GM21529 (cell line): ENCODE measurements at regions not wholly inside any gene's neighbourhood (a gene's known extent, or its start where the extent isn't known, plus 50 kb on each side); places are given as distances from the start of the nearest gene placed in this dataset.

Experiments
- ATAC-seq: cut with Tn5 transposase; IDR thresholded peaks from one replicate; pipeline ENCODE4 v1.9.1; 2021; ENCODE audit not compliant: unreplicated experiment

DNA sequence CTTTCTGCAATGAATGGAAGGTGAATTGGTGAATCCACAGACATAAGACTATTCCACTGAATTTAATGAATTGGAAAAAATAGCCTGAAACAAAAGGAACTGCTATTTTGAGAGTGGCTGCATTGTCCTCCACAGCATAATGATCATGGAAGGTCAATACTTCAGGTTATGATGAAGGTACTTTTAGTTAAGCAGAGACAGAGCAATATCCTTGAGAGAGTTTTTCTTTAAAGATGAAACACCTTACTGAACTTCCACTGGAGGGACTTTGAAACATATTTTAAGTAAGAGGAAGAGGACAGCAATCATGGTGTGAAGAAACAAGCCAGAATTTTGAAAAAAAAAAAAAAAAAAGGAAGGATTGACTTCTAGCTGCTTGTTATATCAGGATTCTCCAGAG, 68.8 kb upstream of the DPP10 start:
- ATAC-seq, result no peak

DNA sequence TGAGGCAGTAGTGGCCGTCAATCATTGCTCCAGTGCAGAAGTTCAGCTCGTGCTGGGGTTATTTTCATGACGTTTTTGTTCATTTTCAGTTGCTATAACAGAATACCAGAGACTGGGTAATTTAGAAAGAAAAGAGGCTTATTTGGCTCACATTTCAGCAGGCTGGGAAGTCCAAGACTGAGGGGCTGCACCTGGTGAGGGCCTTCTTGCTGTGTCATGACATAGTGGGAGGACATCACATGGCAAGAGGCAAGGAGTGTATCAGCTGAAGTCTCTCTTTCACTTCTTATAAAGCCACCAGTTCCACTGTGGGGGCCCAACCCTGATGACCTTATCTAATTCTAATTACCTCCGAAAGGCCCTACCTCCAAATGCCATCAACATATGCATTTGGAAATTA, 58.0 kb upstream of the DPP10 start:
- no peak for ATAC-seq

DNA sequence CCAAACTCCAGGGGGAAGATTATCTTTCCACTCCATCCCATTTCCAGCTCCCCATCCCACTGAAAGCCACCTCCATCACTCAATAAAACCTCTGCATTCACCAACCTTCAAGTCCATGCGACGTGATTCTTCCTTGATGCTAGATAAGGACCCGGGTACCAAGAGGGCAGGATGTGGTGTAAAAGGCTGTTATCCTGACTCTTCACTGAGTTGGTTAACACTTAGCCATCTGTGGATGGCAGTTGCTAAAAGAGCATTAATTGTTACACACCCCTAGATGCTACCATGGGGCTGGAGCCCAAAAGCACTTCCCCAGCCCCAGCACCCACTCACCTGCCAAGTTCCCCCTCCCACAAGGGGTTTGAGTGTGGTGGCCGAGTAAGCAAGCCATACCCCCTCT, 53.4 kb upstream of the DPP10 start:
- ATAC-seq, result no peak
